Femur (tissue), 1 donor: ENCODE measurements at regions not wholly inside any gene's neighbourhood (a gene's known extent, or its start where the extent isn't known, plus 50 kb on each side); places are given as distances from the start of the nearest gene placed in this dataset.

Source experiments
- DNase-seq: peaks from one replicate; pipeline ENCODE4 v3.0.0-alpha.2; 2017

- no peak for DNase-seq
These were observed 678.9 kb upstream of the FANCL start for GRCh38 chr2:58920001-58920400.

GRCh38 chr2:58919316-58919715, 678.2 kb upstream of the FANCL start:
- DNase-seq = no peak

- DNase-seq = no peak
These were observed 677.0 kb upstream of the FANCL start for GRCh38 chr2:58918141-58918540.

GRCh38 chr2:58917596-58917995, 676.5 kb upstream of the FANCL start:
- no peak for DNase-seq

- DNase-seq = peak; percentile 61
These were observed 674.9 kb upstream of the FANCL start for GRCh38 chr2:58916063-58916462.

- DNase-seq = no peak
These were observed 673.8 kb upstream of the FANCL start for GRCh38 chr2:58914733-58915505.

GRCh38 chr2:58913082-58913726, 672.1 kb upstream of the FANCL start:
- DNase-seq = no peak

- DNase-seq = no peak
These were observed 670.8 kb upstream of the FANCL start for GRCh38 chr2:58911877-58912276.

- no peak for DNase-seq
These were observed 667.5 kb upstream of the FANCL start for GRCh38 chr2:58908501-58909154.

- no peak for DNase-seq
These were observed 666.5 kb upstream of the FANCL start for GRCh38 chr2:58907644-58908043.

- DNase-seq = no peak
These were observed 665.0 kb upstream of the FANCL start for GRCh38 chr2:58906081-58906645.

- DNase-seq = no peak
These were observed 663.0 kb upstream of the FANCL start for GRCh38 chr2:58904095-58904494.

GRCh38 chr2:58903427-58903826, 662.3 kb upstream of the FANCL start:
- no peak for DNase-seq

- DNase-seq = no peak
These were observed 659.3 kb upstream of the FANCL start for GRCh38 chr2:58900246-58901027.

- DNase-seq = no peak
These were observed 658.6 kb upstream of the FANCL start for GRCh38 chr2:58899692-58900091.

GRCh38 chr2:58896638-58897037, 655.5 kb upstream of the FANCL start:
- peak; percentile 50 for DNase-seq

GRCh38 chr2:58895857-58896256, 654.7 kb upstream of the FANCL start:
- DNase-seq = no peak

GRCh38 chr2:58893656-58894351, 652.7 kb upstream of the FANCL start:
- no peak for DNase-seq

- DNase-seq = no peak
These were observed 650.8 kb upstream of the FANCL start for GRCh38 chr2:58891828-58892377.

GRCh38 chr2:58890865-58891525, 649.9 kb upstream of the FANCL start:
- DNase-seq = no peak

GRCh38 chr2:58886009-58886408, 644.9 kb upstream of the FANCL start:
- DNase-seq = no peak
